ENCODE measurements at regions not wholly inside any gene's neighbourhood (a gene's known extent, or its start where the extent isn't known, plus 50 kb on each side); places are given as distances from the start of the nearest gene placed in this dataset.

DNA sequence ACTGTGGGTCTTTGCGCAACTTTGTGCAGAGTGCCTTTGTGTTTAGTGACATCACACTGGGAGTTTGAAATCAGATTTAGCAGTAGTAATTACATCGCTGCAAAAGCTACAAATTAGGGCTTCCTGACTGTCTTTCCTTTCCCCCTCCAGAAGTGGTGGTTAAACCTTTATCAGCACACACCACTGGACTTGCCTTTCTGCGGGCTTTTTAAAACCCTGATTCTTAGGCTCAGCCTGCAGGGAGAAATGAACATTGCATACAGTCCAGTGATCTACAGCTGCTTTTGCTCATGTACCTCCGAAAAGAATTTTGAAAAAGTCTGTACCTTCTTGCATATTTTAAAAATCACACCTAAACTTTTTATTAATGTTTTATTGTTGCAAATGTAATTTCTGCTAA is 219.7 kb upstream of the NAALADL2 start:
- in situ Hi-C loops (cut with MboI) = no loop called here
- ChIA-PET POLR2A (no interaction called here), RAD21 (ENCODE audit: unreplicated experiment) (no interaction called here), CTCF (interaction anchor here (1.2 kb wide), 2 partner anchors 14 to 25 kb away, joined by 3 read pairs; no protein-coding TSS in a partner anchor), SMC1A (ENCODE audit: uncharacterized antibody, unreplicated experiment) (interaction anchor here (0.8 kb wide), 1 partner anchor 11 kb away, joined by 3 read pairs; no protein-coding TSS in a partner anchor)
- FAIRE-seq = no peak
- H3K79me2 ChIP-seq (ENCODE audit: control insufficient read depth, insufficient read depth, low read length) = no peaks in the 10 kb centered on the region
- no peaks in the 10 kb centered on the region for H3K4me1 ChIP-seq (ENCODE audit: control insufficient read depth, insufficient read depth, low read length)
- no peaks in the 10 kb centered on the region for H4K20me1 ChIP-seq (ENCODE audit: control insufficient read depth, insufficient read depth)
- no peak overlapping the region for H2AFZ ChIP-seq (ENCODE audit: control insufficient read depth, low read depth, low read length)
- ATAC-seq = no peak
- H3K9ac ChIP-seq (ENCODE audit: control insufficient read depth, insufficient read depth, low read length) = no peak overlapping the region
- no peaks in the 10 kb centered on the region for H3K36me3 ChIP-seq (ENCODE audit: control insufficient read depth in 2 of 2, insufficient read depth in 2 of 2, low read length in 1 of 2)
- H3K9me3 ChIP-seq (replicated peaks; ENCODE audit: control insufficient read depth, insufficient read depth, low read length) = no peaks in the 10 kb centered on the region
- no peak for TF ChIP-seq ZNF274 (IDR thresholded peaks at IDR 0.05; ENCODE audit: insufficient read depth, insufficient read length)
- TF ChIP-seq SUZ12 (IDR thresholded peaks at IDR 0.05; ENCODE audit: unreplicated experiment) = no peak
- TF ChIP-seq, protein P1, sequence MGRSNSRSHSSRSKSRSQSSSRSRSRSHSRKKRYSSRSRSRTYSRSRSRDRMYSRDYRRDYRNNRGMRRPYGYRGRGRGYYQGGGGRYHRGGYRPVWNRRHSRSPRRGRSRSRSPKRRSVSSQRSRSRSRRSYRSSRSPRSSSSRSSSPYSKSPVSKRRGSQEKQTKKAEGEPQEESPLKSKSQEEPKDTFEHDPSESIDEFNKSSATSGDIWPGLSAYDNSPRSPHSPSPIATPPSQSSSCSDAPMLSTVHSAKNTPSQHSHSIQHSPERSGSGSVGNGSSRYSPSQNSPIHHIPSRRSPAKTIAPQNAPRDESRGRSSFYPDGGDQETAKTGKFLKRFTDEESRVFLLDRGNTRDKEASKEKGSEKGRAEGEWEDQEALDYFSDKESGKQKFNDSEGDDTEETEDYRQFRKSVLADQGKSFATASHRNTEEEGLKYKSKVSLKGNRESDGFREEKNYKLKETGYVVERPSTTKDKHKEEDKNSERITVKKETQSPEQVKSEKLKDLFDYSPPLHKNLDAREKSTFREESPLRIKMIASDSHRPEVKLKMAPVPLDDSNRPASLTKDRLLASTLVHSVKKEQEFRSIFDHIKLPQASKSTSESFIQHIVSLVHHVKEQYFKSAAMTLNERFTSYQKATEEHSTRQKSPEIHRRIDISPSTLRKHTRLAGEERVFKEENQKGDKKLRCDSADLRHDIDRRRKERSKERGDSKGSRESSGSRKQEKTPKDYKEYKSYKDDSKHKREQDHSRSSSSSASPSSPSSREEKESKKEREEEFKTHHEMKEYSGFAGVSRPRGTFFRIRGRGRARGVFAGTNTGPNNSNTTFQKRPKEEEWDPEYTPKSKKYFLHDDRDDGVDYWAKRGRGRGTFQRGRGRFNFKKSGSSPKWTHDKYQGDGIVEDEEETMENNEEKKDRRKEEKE (IDR thresholded peaks at IDR 0.05) = no peak
- TF ChIP-seq SMC3 (IDR thresholded peaks at IDR 0.05; ENCODE audit: borderline replicate concordance, low read length) = no peak
- no peak for TF ChIP-seq SPI1 (IDR thresholded peaks at IDR 0.05; ENCODE audit: borderline replicate concordance, insufficient read depth, low read depth, low read length)
- no peak for TF ChIP-seq SMAD1 (IDR thresholded peaks at IDR 0.05; ENCODE audit: low read depth, partially characterized antibody)
- TF ChIP-seq, protein P2, sequence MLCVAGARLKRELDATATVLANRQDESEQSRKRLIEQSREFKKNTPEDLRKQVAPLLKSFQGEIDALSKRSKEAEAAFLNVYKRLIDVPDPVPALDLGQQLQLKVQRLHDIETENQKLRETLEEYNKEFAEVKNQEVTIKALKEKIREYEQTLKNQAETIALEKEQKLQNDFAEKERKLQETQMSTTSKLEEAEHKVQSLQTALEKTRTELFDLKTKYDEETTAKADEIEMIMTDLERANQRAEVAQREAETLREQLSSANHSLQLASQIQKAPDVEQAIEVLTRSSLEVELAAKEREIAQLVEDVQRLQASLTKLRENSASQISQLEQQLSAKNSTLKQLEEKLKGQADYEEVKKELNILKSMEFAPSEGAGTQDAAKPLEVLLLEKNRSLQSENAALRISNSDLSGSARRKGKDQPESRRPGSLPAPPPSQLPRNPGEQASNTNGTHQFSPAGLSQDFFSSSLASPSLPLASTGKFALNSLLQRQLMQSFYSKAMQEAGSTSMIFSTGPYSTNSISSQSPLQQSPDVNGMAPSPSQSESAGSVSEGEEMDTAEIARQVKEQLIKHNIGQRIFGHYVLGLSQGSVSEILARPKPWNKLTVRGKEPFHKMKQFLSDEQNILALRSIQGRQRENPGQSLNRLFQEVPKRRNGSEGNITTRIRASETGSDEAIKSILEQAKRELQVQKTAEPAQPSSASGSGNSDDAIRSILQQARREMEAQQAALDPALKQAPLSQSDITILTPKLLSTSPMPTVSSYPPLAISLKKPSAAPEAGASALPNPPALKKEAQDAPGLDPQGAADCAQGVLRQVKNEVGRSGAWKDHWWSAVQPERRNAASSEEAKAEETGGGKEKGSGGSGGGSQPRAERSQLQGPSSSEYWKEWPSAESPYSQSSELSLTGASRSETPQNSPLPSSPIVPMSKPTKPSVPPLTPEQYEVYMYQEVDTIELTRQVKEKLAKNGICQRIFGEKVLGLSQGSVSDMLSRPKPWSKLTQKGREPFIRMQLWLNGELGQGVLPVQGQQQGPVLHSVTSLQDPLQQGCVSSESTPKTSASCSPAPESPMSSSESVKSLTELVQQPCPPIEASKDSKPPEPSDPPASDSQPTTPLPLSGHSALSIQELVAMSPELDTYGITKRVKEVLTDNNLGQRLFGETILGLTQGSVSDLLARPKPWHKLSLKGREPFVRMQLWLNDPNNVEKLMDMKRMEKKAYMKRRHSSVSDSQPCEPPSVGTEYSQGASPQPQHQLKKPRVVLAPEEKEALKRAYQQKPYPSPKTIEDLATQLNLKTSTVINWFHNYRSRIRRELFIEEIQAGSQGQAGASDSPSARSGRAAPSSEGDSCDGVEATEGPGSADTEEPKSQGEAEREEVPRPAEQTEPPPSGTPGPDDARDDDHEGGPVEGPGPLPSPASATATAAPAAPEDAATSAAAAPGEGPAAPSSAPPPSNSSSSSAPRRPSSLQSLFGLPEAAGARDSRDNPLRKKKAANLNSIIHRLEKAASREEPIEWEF (IDR thresholded peaks at IDR 0.05; ENCODE audit: insufficient replicate concordance, low read depth, low read length) = no peak
- TF ChIP-seq ZNF384 (IDR thresholded peaks at IDR 0.05; ENCODE audit: borderline replicate concordance, low read depth, low read length) = no peak
- no peak for TF ChIP-seq ZNF622 (IDR thresholded peaks at IDR 0.05)
- TF ChIP-seq BHLHE40 (IDR thresholded peaks at IDR 0.05; ENCODE audit: borderline replicate concordance in 1 of 2, low read depth in 2 of 2, low read length in 1 of 2) = no peak
- no peak for TF ChIP-seq TCF3 (IDR thresholded peaks at IDR 0.05; ENCODE audit: borderline replicate concordance, insufficient read depth, low read depth, low read length)
- TF ChIP-seq CBFB (IDR thresholded peaks at IDR 0.05; ENCODE audit: low read depth) = no peak
- TF ChIP-seq, protein P3, sequence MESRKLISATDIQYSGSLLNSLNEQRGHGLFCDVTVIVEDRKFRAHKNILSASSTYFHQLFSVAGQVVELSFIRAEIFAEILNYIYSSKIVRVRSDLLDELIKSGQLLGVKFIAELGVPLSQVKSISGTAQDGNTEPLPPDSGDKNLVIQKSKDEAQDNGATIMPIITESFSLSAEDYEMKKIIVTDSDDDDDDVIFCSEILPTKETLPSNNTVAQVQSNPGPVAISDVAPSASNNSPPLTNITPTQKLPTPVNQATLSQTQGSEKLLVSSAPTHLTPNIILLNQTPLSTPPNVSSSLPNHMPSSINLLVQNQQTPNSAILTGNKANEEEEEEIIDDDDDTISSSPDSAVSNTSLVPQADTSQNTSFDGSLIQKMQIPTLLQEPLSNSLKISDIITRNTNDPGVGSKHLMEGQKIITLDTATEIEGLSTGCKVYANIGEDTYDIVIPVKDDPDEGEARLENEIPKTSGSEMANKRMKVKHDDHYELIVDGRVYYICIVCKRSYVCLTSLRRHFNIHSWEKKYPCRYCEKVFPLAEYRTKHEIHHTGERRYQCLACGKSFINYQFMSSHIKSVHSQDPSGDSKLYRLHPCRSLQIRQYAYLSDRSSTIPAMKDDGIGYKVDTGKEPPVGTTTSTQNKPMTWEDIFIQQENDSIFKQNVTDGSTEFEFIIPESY (IDR thresholded peaks at IDR 0.05) = no peak
- WGBS (ENCODE audit: insufficient coverage, insufficient replicate concordance, low lambda C conversion rate, missing lambda C conversion rate) = 35% methylated on average over 4 of the region's 4 CpGs
- no peak overlapping the region for H3K4me3 ChIP-seq
- no peak overlapping the region for H3K27ac ChIP-seq (ENCODE audit: control insufficient read depth, insufficient read depth)
- H3K4me2 ChIP-seq (ENCODE audit: control insufficient read depth, insufficient read depth) = no peak overlapping the region
- H3K27me3 ChIP-seq (replicated peaks in 1 of 2; ENCODE audit: control insufficient read depth in 2 of 2, insufficient read depth in 2 of 2, low read length in 1 of 2) = no peaks in the 10 kb centered on the region
- BruUV-seq (replicated peaks) = no TSS peak
- intact Hi-C loops (cut with micrococcal nuclease; ENCODE audit: unreplicated experiment) = no loop called here
- no peak for DNase-seq (ENCODE audit: low read depth, low spot score)
